ENCODE measurements at regions not wholly inside any gene's neighbourhood (a gene's known extent, or its start where the extent isn't known, plus 50 kb on each side); places are given as distances from the start of the nearest gene placed in this dataset.

DNA sequence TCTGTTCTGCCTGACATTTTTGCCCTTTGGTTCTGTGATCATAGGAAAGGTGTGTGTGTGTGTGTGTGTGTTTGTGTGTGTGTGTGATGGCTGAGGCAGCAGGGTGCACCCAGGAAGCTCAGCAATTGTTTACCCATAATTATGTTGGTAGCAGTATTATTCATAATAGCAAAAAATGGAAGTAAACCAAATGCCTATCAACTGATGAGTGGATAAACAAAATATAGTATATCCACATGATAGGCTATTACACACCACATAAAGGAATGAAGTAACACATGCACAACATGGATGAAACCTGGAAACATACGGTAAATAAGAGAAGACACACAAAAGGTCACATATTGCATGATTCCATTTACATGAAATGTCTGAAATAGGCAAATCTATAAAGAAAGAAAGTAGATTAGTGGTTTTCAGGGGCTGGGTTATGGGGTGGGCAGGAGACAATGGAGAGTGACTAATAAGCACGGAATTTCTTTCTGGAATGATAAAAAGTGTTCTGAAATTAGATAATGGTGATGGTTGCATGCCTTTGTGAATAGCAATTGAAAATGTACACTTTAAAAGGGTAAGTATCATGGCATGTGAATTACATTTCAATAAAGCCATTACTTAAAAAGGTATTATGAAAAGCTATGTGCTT is 167.2 kb downstream of the POLR2M start:
- TF ChIP-seq, protein P1, sequence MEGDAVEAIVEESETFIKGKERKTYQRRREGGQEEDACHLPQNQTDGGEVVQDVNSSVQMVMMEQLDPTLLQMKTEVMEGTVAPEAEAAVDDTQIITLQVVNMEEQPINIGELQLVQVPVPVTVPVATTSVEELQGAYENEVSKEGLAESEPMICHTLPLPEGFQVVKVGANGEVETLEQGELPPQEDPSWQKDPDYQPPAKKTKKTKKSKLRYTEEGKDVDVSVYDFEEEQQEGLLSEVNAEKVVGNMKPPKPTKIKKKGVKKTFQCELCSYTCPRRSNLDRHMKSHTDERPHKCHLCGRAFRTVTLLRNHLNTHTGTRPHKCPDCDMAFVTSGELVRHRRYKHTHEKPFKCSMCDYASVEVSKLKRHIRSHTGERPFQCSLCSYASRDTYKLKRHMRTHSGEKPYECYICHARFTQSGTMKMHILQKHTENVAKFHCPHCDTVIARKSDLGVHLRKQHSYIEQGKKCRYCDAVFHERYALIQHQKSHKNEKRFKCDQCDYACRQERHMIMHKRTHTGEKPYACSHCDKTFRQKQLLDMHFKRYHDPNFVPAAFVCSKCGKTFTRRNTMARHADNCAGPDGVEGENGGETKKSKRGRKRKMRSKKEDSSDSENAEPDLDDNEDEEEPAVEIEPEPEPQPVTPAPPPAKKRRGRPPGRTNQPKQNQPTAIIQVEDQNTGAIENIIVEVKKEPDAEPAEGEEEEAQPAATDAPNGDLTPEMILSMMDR (IDR thresholded peaks at IDR 0.05): no peak
- TF ChIP-seq EZH2 (IDR thresholded peaks at IDR 0.05; ENCODE audit: borderline replicate concordance, insufficient read depth, low read depth, low read length, poor library complexity, severe bottlenecking): no peak
